ENCODE measurements at regions not wholly inside any gene's neighbourhood (a gene's known extent, or its start where the extent isn't known, plus 50 kb on each side); places are given as distances from the start of the nearest gene placed in this dataset.

DNA sequence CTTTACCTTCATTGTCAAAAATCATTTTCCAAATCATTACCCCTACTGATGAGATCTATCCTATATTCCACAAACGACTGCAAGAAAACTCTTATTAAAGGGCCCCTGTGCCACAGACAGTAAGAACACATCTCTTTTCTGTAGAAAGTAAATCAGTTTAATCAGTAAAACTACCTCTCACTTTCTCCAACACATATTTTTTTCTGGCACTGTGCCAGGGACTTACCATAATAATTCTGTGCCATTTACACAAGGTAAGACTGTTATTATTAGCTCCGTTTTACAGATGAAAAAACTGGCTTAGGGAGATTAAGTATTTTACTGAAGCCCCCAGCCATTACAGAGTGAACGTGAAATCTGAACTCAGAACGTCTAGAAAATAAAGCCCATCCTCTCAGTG is 587.0 kb upstream of the COX7C start:
- Histone ChIP-seq H3K27me3 (ENCODE audit: control insufficient read depth, insufficient read depth, low read length, poor library complexity, severe bottlenecking) (no peaks in the 10 kb centered on the region), H3K4me1 (ENCODE audit: control insufficient read depth, insufficient read depth, low read length) (no peaks in the 10 kb centered on the region), H3K9me3 (ENCODE audit: control insufficient read depth, low read length) (no peaks in the 10 kb centered on the region), H3K27ac (ENCODE audit: low read depth, low read length) (no peak overlapping the region), H3K36me3 (ENCODE audit: control insufficient read depth, insufficient read depth, low read length) (no peaks in the 10 kb centered on the region), H3K9ac (ENCODE audit: extremely low read depth, low read length, poor library complexity, severe bottlenecking) (no peak overlapping the region), H3K4me3 (ENCODE audit: low read length) (no peak overlapping the region)
- no peak for DNase-seq
- WGBS, 2 experiments (ENCODE audit: insufficient coverage in 1 of 2, insufficient read length in 1 of 2), result 91 to 100% methylated on average over 2 to 4 of the region's 4 CpGs
- no peaks in the 10 kb centered on the region for H3K27me3 Mint-ChIP-seq (ENCODE audit: insufficient read depth)
- H3K36me3 Mint-ChIP-seq (ENCODE audit: low read depth), result no peaks in the 10 kb centered on the region
- H3K27ac Mint-ChIP-seq, result no peak overlapping the region
- H3K4me3 Mint-ChIP-seq, result no peak overlapping the region
- H3K4me1 Mint-ChIP-seq, result no peaks in the 10 kb centered on the region
- TF ChIP-seq, protein P1, sequence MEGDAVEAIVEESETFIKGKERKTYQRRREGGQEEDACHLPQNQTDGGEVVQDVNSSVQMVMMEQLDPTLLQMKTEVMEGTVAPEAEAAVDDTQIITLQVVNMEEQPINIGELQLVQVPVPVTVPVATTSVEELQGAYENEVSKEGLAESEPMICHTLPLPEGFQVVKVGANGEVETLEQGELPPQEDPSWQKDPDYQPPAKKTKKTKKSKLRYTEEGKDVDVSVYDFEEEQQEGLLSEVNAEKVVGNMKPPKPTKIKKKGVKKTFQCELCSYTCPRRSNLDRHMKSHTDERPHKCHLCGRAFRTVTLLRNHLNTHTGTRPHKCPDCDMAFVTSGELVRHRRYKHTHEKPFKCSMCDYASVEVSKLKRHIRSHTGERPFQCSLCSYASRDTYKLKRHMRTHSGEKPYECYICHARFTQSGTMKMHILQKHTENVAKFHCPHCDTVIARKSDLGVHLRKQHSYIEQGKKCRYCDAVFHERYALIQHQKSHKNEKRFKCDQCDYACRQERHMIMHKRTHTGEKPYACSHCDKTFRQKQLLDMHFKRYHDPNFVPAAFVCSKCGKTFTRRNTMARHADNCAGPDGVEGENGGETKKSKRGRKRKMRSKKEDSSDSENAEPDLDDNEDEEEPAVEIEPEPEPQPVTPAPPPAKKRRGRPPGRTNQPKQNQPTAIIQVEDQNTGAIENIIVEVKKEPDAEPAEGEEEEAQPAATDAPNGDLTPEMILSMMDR (conservative IDR thresholded peaks at IDR 0.05), result no peak
- no peaks in the 10 kb centered on the region for H3K9me3 Mint-ChIP-seq

DNA sequence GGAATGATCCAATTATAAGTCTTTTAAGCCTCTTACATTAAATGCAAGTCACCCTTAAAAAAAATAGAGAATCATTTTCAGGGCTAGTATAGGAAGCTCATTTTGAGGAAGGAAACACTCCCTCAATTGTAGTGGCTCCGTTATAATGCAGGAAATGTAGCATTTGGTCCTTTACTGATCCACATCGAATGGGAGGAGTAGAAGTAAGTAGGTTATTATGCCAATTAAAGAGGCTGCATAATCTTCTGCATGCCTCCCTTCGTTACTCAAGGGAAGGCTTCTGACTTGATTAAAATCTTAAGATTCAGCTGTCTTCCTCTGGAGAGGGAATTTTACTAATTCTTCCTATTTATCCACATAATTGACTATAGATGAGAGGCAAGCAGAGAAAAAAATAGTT is 579.2 kb upstream of the COX7C start:
- no peaks in the 10 kb centered on the region for H3K36me3 Mint-ChIP-seq (ENCODE audit: low read depth)
- H3K27ac ChIP-seq (ENCODE audit: low read depth, low read length), result no peak overlapping the region
- H3K27ac Mint-ChIP-seq, result no peak overlapping the region
- no peaks in the 10 kb centered on the region for H3K9me3 Mint-ChIP-seq
- no peak overlapping the region for H3K4me3 Mint-ChIP-seq
- DNase-seq, result no peak
- H3K4me3 ChIP-seq (ENCODE audit: low read length), result no peak overlapping the region
- no peak overlapping the region for H3K9ac ChIP-seq (ENCODE audit: extremely low read depth, low read length, poor library complexity, severe bottlenecking)
- H3K9me3 ChIP-seq (ENCODE audit: control insufficient read depth, low read length), result no peaks in the 10 kb centered on the region
- H3K4me1 ChIP-seq (ENCODE audit: control insufficient read depth, insufficient read depth, low read length), result no peaks in the 10 kb centered on the region
- H3K36me3 ChIP-seq (ENCODE audit: control insufficient read depth, insufficient read depth, low read length), result no peaks in the 10 kb centered on the region
- 80 to 100% methylated on average over 1 to 3 of the region's 3 CpGs for WGBS, 2 experiments (ENCODE audit: insufficient coverage in 1 of 2, insufficient read length in 1 of 2)
- no peaks in the 10 kb centered on the region for H3K4me1 Mint-ChIP-seq
- no peaks in the 10 kb centered on the region for H3K27me3 ChIP-seq (ENCODE audit: control insufficient read depth, insufficient read depth, low read length, poor library complexity, severe bottlenecking)
- TF ChIP-seq, protein P1 (conservative IDR thresholded peaks at IDR 0.05), result no peak
- H3K27me3 Mint-ChIP-seq (ENCODE audit: insufficient read depth), result no peaks in the 10 kb centered on the region

DNA sequence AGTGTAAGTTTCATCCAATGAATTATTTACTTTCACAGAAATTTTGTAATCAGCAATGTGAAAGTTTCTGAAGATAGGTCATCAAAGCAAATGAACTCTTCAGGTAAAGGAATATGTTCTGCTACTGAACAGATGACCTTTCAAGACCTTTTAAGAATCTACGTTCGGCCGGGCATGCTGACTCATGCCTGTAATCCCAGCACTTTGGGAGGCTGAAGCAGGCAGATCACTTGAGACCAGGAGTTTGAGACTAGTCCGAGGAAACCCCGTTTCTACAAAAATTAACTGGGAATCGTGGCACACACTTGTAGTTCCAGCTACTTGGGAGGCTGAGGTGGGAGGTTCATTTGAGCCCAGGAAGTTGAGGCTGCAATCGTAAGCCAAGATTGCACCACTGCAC is 578.4 kb upstream of the COX7C start:
- H3K9me3 ChIP-seq (ENCODE audit: control insufficient read depth, low read length), result no peaks in the 10 kb centered on the region
- no peak for DNase-seq
- no peak overlapping the region for H3K27ac ChIP-seq (ENCODE audit: low read depth, low read length)
- Mint-ChIP-seq H3K27me3 (ENCODE audit: insufficient read depth) (no peaks in the 10 kb centered on the region), H3K4me1 (no peaks in the 10 kb centered on the region), H3K9me3 (no peaks in the 10 kb centered on the region), H3K36me3 (ENCODE audit: low read depth) (no peaks in the 10 kb centered on the region), H3K4me3 (no peak overlapping the region), H3K27ac (no peak overlapping the region)
- no peak overlapping the region for H3K9ac ChIP-seq (ENCODE audit: extremely low read depth, low read length, poor library complexity, severe bottlenecking)
- H3K27me3 ChIP-seq (ENCODE audit: control insufficient read depth, insufficient read depth, low read length, poor library complexity, severe bottlenecking), result no peaks in the 10 kb centered on the region
- TF ChIP-seq, protein P1 (conservative IDR thresholded peaks at IDR 0.05), result no peak
- H3K4me1 ChIP-seq (ENCODE audit: control insufficient read depth, insufficient read depth, low read length), result no peaks in the 10 kb centered on the region
- no peak overlapping the region for H3K4me3 ChIP-seq (ENCODE audit: low read length)
- WGBS, 2 experiments (ENCODE audit: insufficient coverage in 1 of 2, insufficient read length in 1 of 2), result 87 to 96% methylated on average over 6 to 7 of the region's 7 CpGs
- H3K36me3 ChIP-seq (ENCODE audit: control insufficient read depth, insufficient read depth, low read length), result no peaks in the 10 kb centered on the region
